Lung (tissue), 11 donors: ENCODE measurements at regions not wholly inside any gene's neighbourhood (a gene's known extent, or its start where the extent isn't known, plus 50 kb on each side); places are given as distances from the start of the nearest gene placed in this dataset.

Source experiments
- ATAC-seq: fragments of 200-7000 bp; cut with Tn5 transposase; one replicate; pipeline ENCODE4 v1.9.1; 2020; ENCODE audit warnings: moderate number of reproducible peaks; ENCODE audit not compliant: insufficient read depth, low FRiP score
- DNase-seq, 3 donors: peaks; one replicate each; pipeline ENCODE4 v3.0.0-alpha.2; 2013 to 2017
- H3K27ac ChIP-seq, 2 donors: one replicate each; pipeline ENCODE4 v1.5.1; 2013; ENCODE audit warnings: mild to moderate bottlenecking in 2 of 2, moderate library complexity in 2 of 2, control low read depth in 1 of 2, inconsistent platforms in 1 of 2, low read depth in 1 of 2, low read length in 1 of 2
- H3K27me3 ChIP-seq, 3 donors: one replicate each; pipeline ENCODE4 v1.5.1; 2013; ENCODE audit warnings: low read length in 2 of 3; ENCODE audit not compliant: control insufficient read depth in 3 of 3, insufficient read depth in 3 of 3
- H3K36me3 ChIP-seq, 4 donors: one replicate each; pipeline ENCODE4 v1.5.1; 2013; ENCODE audit warnings: low read length in 4 of 4, mild to moderate bottlenecking in 1 of 4, moderate library complexity in 1 of 4; ENCODE audit not compliant: control insufficient read depth in 4 of 4, insufficient read depth in 4 of 4
- H3K4me1 ChIP-seq, 5 donors: one replicate each; pipeline ENCODE4 v1.5.1; 2013; ENCODE audit warnings: low read length in 5 of 5, mild to moderate bottlenecking in 2 of 5, moderate library complexity in 1 of 5; ENCODE audit not compliant: control insufficient read depth in 5 of 5, insufficient read depth in 5 of 5
- H3K4me3 ChIP-seq: one replicate; pipeline ENCODE4 v1.5.1; 2013; ENCODE audit warnings: mild to moderate bottlenecking, control low read depth, moderate library complexity
- H3K9ac ChIP-seq, 2 donors: one replicate each; pipeline ENCODE4 v1.5.1; 2013; ENCODE audit warnings: low read length in 2 of 2, control low read depth in 1 of 2; ENCODE audit not compliant: insufficient read depth in 1 of 2
- H3K9me3 ChIP-seq, 4 donors: one replicate each; pipeline ENCODE4 v1.5.1; 2013; ENCODE audit warnings: low read length in 3 of 4, mild to moderate bottlenecking in 1 of 4, moderate library complexity in 1 of 4; ENCODE audit not compliant: control insufficient read depth in 4 of 4, insufficient read depth in 3 of 4
- WGBS, 2 donors: extraction: QIAGEN DNeasy Blood & Tissue Kit; methylation state at CpG; one replicate each; pipeline ENCODE4 v1.1.7; 2013; 5-methylcytosine and 5-hydroxymethylcytosine counted together
- TF ChIP-seq, protein P1 (sequence below): IDR thresholded peaks from 2 replicates; pipeline ENCODE4 v1.5.1; 2012; ENCODE audit warnings: mild to moderate bottlenecking; ENCODE audit errors: control extremely low read depth, extremely low read depth
- donor health status: control.
- donor health status: control.
- donor health status: Bipolar disorder and iron deficiency.
- donor health status: healthy.
- donor health status: DM: yes; HTN: yes; CAD: no.

DNA sequence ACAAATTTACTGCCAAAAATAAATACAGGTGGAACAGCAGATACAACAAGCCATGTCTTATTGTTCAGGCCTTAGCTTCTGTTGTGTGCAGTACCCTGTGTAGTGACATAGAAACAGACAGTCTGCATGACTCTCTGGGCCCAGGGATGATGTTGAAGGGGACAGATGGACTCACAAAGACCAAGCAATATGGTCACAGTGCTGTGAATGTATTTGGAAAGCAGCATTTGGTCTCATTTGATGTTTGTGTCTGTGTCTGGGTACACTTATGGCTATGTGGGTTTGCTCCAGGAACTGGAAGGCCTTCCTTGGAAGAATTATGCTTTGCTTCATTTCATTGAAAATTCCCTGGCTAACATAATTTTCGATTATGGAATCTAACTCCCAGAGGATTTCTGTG lies 158.5 kb downstream of the CDC42EP3 start:
- no peak for ATAC-seq
- Histone ChIP-seq H3K36me3 (no peaks in the 10 kb centered on the region), H3K27ac (no peak overlapping the region), H3K4me3 (no peak overlapping the region), H3K27me3 (no peaks in the 10 kb centered on the region), H3K9ac (no peak overlapping the region), H3K4me1 (peaks cover 0 to 2% (median 0%) of the 10 kb centered on the region in 5 donors), H3K9me3 (no peaks in the 10 kb centered on the region)
- WGBS, 2 donors, result 96 to 97% methylated on average over 1 of the region's 1 CpG
- no peak for DNase-seq
- TF ChIP-seq, protein P1, sequence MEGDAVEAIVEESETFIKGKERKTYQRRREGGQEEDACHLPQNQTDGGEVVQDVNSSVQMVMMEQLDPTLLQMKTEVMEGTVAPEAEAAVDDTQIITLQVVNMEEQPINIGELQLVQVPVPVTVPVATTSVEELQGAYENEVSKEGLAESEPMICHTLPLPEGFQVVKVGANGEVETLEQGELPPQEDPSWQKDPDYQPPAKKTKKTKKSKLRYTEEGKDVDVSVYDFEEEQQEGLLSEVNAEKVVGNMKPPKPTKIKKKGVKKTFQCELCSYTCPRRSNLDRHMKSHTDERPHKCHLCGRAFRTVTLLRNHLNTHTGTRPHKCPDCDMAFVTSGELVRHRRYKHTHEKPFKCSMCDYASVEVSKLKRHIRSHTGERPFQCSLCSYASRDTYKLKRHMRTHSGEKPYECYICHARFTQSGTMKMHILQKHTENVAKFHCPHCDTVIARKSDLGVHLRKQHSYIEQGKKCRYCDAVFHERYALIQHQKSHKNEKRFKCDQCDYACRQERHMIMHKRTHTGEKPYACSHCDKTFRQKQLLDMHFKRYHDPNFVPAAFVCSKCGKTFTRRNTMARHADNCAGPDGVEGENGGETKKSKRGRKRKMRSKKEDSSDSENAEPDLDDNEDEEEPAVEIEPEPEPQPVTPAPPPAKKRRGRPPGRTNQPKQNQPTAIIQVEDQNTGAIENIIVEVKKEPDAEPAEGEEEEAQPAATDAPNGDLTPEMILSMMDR, result no peak

DNA sequence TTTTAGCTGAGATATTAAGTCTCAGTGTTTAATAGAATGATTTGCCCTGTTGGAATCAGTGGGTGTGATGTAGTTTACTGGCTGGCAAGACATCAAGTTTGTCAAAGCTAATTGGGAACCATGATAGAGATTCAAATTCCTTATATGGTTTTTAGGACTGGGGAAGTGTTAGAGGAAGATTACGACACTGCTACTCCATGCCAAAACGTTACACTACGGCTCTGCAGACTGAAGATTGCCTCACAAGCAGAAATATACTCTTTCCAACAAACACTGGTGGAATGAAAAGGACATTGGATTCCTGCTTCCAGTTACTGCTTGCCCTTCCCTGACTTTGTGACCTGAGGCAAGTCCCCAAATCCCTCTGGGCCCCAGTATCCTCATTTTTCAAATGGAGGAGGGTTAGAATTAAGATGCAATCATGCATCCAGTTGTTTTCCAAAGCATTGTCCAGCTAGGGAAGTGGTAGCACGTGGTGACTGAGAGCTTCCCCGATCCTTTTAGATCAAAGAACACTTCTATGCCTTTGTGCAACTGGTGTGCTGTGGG lies 147.6 kb downstream of the CDC42EP3 start:
- ATAC-seq, result peak; percentile 85
- WGBS, 2 donors, result 2 to 13% methylated on average over 5 of the region's 5 CpGs
- peak overlapping the region in 1 of 2 donors; percentile 80 for H3K27ac ChIP-seq
- peaks cover 4 to 19% (median 9%) of the 10 kb centered on the region in 5 donors for H3K4me1 ChIP-seq
- peaks cover 0 to 5% (median 0%) of the 10 kb centered on the region in 3 donors for H3K27me3 ChIP-seq
- H3K36me3 ChIP-seq, result no peaks in the 10 kb centered on the region
- peak overlapping the region in 1 of 2 donors; percentile 66 for H3K9ac ChIP-seq
- H3K4me3 ChIP-seq, result no peak overlapping the region
- no peaks in the 10 kb centered on the region for H3K9me3 ChIP-seq
- DNase-seq, result peak; percentile 85 to 98 (median 97)
- TF ChIP-seq, protein P1, result no peak

DNA sequence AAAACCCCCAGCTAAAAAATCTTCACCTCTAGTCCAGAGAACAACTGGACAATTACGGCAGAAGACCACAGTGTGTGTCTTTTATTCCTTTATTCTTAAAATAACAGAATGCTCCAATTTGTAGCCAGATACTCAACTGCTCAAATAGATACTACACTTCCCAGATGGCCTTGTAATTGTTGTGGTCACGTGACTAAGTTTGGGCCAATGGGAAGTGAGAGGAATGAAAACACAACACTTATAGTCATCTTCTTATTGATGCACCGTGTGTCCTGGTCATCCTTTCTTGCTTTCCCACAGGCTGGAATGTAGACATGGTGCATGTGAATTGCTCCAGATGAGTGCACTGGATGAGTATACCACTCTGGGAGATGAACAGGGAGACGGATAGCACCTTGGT lies 145.1 kb downstream of the CDC42EP3 start:
- Histone ChIP-seq H3K4me3 (no peak overlapping the region), H3K27me3 (peaks cover 0 to 4% (median 0%) of the 10 kb centered on the region in 3 donors), H3K9ac (no peak overlapping the region), H3K27ac (no peak overlapping the region), H3K4me1 (peaks cover 4 to 22% (median 9%) of the 10 kb centered on the region in 5 donors), H3K36me3 (no peaks in the 10 kb centered on the region), H3K9me3 (no peaks in the 10 kb centered on the region)
- WGBS, 2 donors, result 71% methylated on average over 4 of the region's 4 CpGs
- TF ChIP-seq, protein P1, result no peak
- ATAC-seq (no peak), DNase-seq (no peak)

DNA sequence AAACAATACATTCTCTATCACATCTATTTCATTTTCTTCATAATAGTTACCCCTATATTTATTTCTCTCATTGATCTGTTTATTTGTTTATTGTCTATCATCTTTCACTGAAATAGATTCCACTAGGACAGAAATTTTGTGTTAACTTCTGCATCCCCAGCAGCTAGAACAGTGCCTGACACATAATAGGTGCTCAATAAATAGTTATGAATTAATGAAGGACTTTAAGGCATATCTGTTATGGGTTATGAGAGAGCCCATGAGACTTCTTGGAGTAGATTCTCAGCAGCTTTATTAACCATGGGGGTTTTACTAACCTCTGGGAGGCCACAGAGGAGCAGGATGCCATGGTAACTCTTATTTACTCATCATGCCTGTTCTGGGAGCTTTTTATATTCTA lies 144.6 kb downstream of the CDC42EP3 start:
- Histone ChIP-seq H3K9me3 (no peaks in the 10 kb centered on the region), H3K9ac (no peak overlapping the region), H3K36me3 (no peaks in the 10 kb centered on the region), H3K4me3 (no peak overlapping the region), H3K4me1 (peaks cover 4 to 22% (median 9%) of the 10 kb centered on the region in 5 donors), H3K27ac (peak overlapping the region in 1 of 2 donors; percentile 21), H3K27me3 (peaks cover 0 to 3% (median 0%) of the 10 kb centered on the region in 3 donors)
- no peak for ATAC-seq
- TF ChIP-seq, protein P1, result no peak
- DNase-seq, result no peak
